Right lobe of liver (tissue), 4 donors: ENCODE measurements at regions not wholly inside any gene's neighbourhood (a gene's known extent, or its start where the extent isn't known, plus 50 kb on each side); places are given as distances from the start of the nearest gene placed in this dataset.

Experiments
- POLR2A ChIP-seq: fragments of 450-650 bp; IDR thresholded peaks from one replicate; pipeline ENCODE4 v1.6.1; 2017; ENCODE audit warnings: antibody characterized with exemption, mild to moderate bottlenecking
- TF ChIP-seq, protein P1 (sequence below), 4 donors: fragments of 200-600 bp in 3 of 4; fragments of 450-650 bp in 1 of 4; IDR thresholded peaks; one replicate each; pipeline versions ENCODE4 v1.5.1 to v1.8.0; 2016 to 2022; ENCODE audit warnings: antibody characterized with exemption in 4 of 4, mild to moderate bottlenecking in 2 of 4
- donor health status: DM: no; HTN: no; CAD: no.
- donor health status: DM: no; HTN: no; CAD: no.
- donor health status: DM: no; HTN: yes; CAD: no.

- TF ChIP-seq, protein P1, sequence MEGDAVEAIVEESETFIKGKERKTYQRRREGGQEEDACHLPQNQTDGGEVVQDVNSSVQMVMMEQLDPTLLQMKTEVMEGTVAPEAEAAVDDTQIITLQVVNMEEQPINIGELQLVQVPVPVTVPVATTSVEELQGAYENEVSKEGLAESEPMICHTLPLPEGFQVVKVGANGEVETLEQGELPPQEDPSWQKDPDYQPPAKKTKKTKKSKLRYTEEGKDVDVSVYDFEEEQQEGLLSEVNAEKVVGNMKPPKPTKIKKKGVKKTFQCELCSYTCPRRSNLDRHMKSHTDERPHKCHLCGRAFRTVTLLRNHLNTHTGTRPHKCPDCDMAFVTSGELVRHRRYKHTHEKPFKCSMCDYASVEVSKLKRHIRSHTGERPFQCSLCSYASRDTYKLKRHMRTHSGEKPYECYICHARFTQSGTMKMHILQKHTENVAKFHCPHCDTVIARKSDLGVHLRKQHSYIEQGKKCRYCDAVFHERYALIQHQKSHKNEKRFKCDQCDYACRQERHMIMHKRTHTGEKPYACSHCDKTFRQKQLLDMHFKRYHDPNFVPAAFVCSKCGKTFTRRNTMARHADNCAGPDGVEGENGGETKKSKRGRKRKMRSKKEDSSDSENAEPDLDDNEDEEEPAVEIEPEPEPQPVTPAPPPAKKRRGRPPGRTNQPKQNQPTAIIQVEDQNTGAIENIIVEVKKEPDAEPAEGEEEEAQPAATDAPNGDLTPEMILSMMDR (IDR thresholded peaks at IDR 0.05): no peak
- no peak for TF ChIP-seq POLR2A
Observed at GRCh38 chr2:59082657-59083056, 841.5 kb upstream of the FANCL start.
